ENCODE measurements at regions not wholly inside any gene's neighbourhood (a gene's known extent, or its start where the extent isn't known, plus 50 kb on each side); places are given as distances from the start of the nearest gene placed in this dataset.
A peak's percentile ranks its signal among the peaks of the same experiment; 100 is the strongest.
"Not testable (repeated sequence)": the region's sequence is repeated elsewhere in the genome, so short reads cannot be mapped to it uniquely, and the experiment has no call there.

- Histone ChIP-seq H3K27me3 (replicated peaks; ENCODE audit: insufficient read depth) (no peaks in the 10 kb centered on the region), H3K27ac (no peak overlapping the region), H3K9me3 (no peaks in the 10 kb centered on the region), H3K36me3 (no peaks in the 10 kb centered on the region), H3K4me1 (replicated peaks) (no peaks in the 10 kb centered on the region), H3K4me3 (no peak overlapping the region)
- intact Hi-C loops (cut with DNase I): no loop called here
- DNase-seq (ENCODE audit: low spot score): no peak
- 39% methylated on average over 3 of the region's 3 CpGs for WGBS
- TF ChIP-seq POLR2AphosphoS5 (IDR thresholded peaks at IDR 0.05) (peak; percentile 17), POLR2A (IDR thresholded peaks at IDR 0.05) (no peak), CTCF (IDR thresholded peaks at IDR 0.05) (no peak)
These were observed 417.4 kb downstream of the TNS1 start for GRCh38 chr2:217585362-217585761.

- 89% methylated on average over 1 of the region's 1 CpG for WGBS
- H3K36me3 ChIP-seq; H3K4me1 ChIP-seq (replicated peaks); H3K27ac ChIP-seq; H3K4me3 ChIP-seq; H3K27me3 ChIP-seq (replicated peaks; ENCODE audit: insufficient read depth); DNase-seq (ENCODE audit: low spot score); H3K9me3 ChIP-seq; intact Hi-C loops (cut with DNase I): not testable (repeated sequence)
These were observed 422.4 kb downstream of the TNS1 start for GRCh38 chr2:217580407-217580806.

GRCh38 chr2:217573571-217573970, 429.2 kb downstream of the TNS1 start:
- Histone ChIP-seq H3K4me3 (no peak overlapping the region), H3K4me1 (replicated peaks) (no peaks in the 10 kb centered on the region), H3K36me3 (no peaks in the 10 kb centered on the region), H3K27ac (no peak overlapping the region), H3K9me3 (no peaks in the 10 kb centered on the region), H3K27me3 (replicated peaks; ENCODE audit: insufficient read depth) (no peaks in the 10 kb centered on the region)
- TF ChIP-seq POLR2AphosphoS5 (IDR thresholded peaks at IDR 0.05) (no peak), CTCF (IDR thresholded peaks at IDR 0.05) (no peak)
- intact Hi-C loops (cut with DNase I): no loop called here
- WGBS: 63% methylated on average over 3 of the region's 3 CpGs
- no peak for DNase-seq (ENCODE audit: low spot score)

- WGBS: 83% methylated on average over 2 of the region's 2 CpGs
- no peaks in the 10 kb centered on the region for H3K4me1 ChIP-seq (replicated peaks)
- intact Hi-C loops (cut with DNase I): no loop called here
- no peaks in the 10 kb centered on the region for H3K27me3 ChIP-seq (replicated peaks; ENCODE audit: insufficient read depth)
- TF ChIP-seq POLR2AphosphoS5 (IDR thresholded peaks at IDR 0.05) (no peak), CTCF (IDR thresholded peaks at IDR 0.05) (no peak), POLR2A (IDR thresholded peaks at IDR 0.05) (no peak)
- H3K4me3 ChIP-seq: no peak overlapping the region
- H3K36me3 ChIP-seq: no peaks in the 10 kb centered on the region
- no peak overlapping the region for H3K27ac ChIP-seq
- DNase-seq (ENCODE audit: low spot score): no peak
- no peaks in the 10 kb centered on the region for H3K9me3 ChIP-seq
These were observed 432.4 kb downstream of the TNS1 start for GRCh38 chr2:217570394-217570793.

GRCh38 chr2:217568289-217568971, 434.4 kb downstream of the TNS1 start:
- no peaks in the 10 kb centered on the region for H3K27me3 ChIP-seq (replicated peaks; ENCODE audit: insufficient read depth)
- H3K9me3 ChIP-seq: no peaks in the 10 kb centered on the region
- no peak for DNase-seq (ENCODE audit: low spot score)
- H3K4me3 ChIP-seq: no peak overlapping the region
- 51% methylated on average over 3 of the region's 3 CpGs for whole genome bisulfite sequencing
- H3K27ac ChIP-seq: no peak overlapping the region
- H3K36me3 ChIP-seq: no peaks in the 10 kb centered on the region
- intact Hi-C loops (cut with DNase I): no loop called here
- TF ChIP-seq POLR2AphosphoS5 (IDR thresholded peaks at IDR 0.05): no peak
- TF ChIP-seq POLR2A (IDR thresholded peaks at IDR 0.05): no peak
- no peak for TF ChIP-seq CTCF (IDR thresholded peaks at IDR 0.05)
- no peaks in the 10 kb centered on the region for H3K4me1 ChIP-seq (replicated peaks)

All from prostate gland (tissue), 2 donors.